Iris pigment epithelial cell (primary cell): ENCODE measurements at regions not wholly inside any gene's neighbourhood (a gene's known extent, or its start where the extent isn't known, plus 50 kb on each side); places are given as distances from the start of the nearest gene placed in this dataset.

Source experiments
- DNase-seq: peaks from one replicate; pipeline ENCODE4 v3.0.0-alpha.2; 2011; ENCODE audit warnings: low read depth

DNA sequence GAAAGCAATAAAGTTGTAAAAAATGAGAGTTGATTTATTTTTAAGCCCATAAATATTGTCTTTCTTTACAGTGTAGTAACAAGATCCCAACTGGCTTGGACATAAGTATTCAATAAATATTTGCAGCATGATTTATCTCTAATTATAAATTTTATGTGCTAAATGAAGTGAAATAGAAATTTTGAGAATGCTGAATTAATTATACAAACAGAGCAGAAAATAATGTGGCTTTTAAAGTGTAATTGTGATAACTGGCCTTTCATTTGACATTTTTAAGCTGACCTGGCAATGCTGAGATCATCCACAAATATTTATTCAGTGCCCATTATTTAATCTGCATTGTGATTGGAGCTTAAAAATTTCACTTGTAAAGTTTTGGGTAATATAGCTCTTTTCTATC lies 201.6 kb upstream of the NAV3 start:
- DNase-seq, result no peak

DNA sequence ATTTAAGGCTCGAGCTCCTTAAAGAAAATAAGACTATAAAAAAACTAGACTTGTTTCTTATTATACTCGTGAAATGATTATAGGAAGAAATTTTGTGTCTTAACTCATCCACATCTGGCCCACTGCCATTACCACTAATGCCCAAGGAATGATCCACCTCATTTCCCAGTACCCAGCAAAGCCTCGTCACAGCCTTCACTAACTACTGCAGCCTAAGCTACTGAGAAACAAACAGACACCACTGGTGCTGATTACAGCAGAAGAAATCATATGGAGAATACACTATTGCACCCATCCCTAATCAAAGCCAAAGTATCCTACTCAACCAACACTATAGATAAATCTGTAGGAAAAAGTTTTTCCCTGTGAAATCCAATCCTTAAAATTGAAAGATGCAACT lies 205.3 kb upstream of the NAV3 start:
- peak; percentile 84 for DNase-seq

DNA sequence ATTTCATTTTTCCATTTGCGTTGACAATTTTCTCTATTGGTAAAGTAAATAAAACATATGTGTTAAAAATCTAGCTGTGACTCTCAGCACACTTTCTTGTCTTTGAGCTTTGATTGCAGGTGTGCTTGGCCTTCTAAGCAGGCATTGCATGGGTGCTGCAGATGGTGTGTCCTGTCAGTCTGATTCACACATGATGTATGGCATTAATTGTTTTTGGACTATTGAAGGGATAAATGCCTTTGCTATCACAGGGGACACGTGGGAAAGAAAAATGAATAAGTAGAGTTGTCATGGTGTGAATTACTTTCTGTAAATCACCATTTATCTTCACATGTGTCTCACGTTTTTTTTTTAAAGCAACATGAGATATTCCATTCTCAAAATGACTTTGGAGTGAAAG lies 211.3 kb upstream of the NAV3 start:
- no peak for DNase-seq

GRCh38 chr12:77617818-77618217 lies 212.9 kb upstream of the NAV3 start:
- no peak for DNase-seq

DNA sequence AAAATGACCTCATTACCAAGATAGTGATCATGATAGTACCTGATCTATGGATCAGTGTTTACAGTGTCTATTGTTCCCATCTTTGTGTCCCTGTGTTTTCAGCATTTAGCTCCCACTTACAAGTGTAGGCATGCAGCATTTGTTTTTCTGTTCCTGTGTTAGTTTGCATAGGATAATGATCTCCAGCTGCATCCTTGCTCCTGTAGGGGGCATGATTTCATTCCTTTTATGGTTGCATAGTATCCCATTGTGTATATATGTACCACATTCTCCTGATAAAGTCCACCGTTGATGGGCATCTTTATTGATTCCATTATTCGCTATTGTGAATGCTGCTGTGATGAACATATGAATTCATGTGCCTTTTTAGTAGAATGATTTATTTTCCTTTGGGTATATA lies 215.4 kb upstream of the NAV3 start:
- DNase-seq, result peak; percentile 9

DNA sequence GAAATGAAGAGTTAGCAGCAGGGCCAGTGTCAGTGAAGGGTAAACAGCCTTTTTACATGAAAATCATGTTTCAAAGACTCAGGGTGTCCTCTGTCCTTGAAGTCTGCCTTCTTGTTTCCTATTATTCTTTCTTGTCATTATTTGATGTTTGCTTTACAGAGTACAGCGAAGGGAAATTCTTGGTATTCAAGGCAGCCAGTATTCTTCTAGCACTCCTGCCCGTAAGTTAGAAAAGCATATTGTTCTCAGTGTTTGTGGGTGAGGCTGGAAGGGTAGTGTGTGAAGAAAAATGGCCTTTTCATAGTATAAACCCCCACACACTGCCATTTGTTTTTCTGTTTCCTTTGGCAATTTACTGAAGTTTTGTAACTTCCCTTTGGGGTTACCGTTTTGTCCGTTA lies 217.3 kb upstream of the NAV3 start:
- DNase-seq, result no peak

GRCh38 chr12:77610446-77610845 lies 220.2 kb upstream of the NAV3 start:
- DNase-seq, result no peak

GRCh38 chr12:77609016-77609415 lies 221.7 kb upstream of the NAV3 start:
- DNase-seq, result no peak

DNA sequence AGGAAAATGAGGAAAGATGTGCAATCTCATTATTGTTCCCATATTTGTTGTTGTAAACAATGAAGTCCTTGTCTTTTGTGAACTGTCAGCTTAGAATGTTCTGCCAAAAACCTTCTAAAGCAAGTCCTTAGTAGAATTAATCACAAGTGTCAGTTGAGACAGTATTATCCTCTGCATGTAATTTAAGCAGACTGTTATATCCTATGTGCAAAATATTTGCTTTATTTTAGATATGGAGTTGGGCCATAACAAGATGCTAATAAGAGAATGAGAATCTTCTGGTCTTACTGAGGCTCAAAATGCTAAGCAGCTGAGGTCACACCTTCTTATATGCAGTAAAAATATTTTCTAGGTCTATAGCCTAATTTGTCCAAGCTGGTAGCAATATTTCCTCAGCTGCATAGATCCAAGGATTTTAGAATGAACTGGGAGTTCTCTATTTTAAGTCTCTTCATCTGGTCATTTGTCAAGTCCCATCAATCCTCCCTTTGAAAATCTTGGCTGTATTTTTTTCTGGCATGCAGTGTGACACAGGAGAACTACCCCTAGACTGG lies 222.3 kb upstream of the NAV3 start:
- DNase-seq, result no peak

GRCh38 chr12:77606348-77606747 lies 224.3 kb upstream of the NAV3 start:
- DNase-seq, result no peak

DNA sequence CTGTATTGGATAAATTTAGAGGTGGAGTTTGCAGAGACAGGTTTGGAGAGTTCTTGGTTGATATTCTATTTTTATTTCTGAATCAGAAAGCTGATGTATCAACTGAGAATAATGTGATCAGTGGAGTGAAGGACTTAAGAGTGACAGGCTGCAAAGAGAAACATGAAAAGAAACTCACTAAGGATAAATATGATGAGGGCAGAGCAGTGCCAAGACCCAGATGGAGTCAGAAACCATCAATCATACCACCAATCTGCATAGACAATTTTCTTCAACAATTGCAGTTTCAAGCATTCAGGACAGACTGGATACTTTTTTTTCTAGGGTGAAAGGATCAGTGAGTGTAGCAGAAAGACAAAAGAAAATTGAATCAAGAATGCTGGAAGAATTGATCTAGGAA lies 226.7 kb upstream of the NAV3 start:
- no peak for DNase-seq

DNA sequence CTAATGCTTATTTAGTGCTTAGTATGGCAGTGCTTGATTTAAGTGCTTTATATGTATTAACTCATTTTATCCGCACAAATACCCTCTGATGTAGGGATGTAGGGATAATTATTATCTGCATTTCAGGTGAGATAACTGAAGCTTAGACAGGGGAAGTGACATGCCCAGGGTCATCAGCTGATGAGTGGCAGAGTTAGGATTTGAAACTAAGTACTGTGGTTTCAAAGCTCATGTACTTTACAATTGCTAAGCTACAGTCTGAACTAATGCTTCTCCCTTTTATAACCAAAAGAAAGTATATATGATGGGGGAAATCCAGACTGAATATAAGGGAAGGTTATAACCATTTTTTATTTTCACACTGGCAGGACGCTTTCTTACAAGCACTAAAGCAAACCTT lies 229.6 kb upstream of the NAV3 start:
- no peak for DNase-seq

DNA sequence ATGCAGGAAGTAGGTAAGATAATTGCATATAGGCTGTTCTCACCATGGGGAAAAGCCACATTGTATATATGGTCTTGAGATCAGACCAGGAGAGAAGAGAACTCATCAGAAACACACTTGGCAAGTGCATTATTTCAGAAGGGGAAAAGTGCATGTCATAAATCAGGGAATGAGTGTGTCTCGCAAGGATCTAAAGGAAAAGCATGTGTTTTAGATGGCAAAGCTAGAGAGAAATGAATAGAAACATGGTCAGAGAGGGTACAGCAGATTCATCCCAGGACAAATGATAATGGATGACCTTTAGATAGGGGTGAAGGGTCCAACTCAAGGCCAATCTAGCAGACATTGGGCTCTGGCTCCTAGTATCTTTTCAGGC lies 230.2 kb upstream of the NAV3 start:
- DNase-seq, result no peak

GRCh38 chr12:77599782-77600467 lies 230.8 kb upstream of the NAV3 start:
- no peak for DNase-seq

- no peak for DNase-seq
These were observed 236.3 kb upstream of the NAV3 start for GRCh38 chr12:77594366-77594765.

DNA sequence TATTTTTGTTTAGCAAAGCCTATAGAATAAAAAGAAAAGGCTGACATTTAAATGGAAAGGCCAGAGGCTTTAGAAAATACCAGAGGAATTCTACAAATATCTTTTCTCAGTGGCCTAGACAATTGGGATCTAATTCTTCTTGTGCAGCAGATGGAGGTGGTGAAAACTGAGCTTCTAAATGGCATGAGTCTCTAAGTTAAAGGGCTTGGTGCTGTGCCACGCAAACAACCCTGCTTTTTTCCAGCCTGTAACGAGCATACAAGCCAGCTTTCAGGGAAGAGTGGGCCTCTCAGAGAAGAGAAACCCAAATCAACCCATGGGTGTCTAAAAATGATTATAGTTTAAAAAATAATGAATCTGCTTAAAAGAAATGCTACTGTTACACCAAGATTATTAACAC lies 237.9 kb upstream of the NAV3 start:
- no peak for DNase-seq

- DNase-seq, result no peak
These were observed 238.5 kb upstream of the NAV3 start for GRCh38 chr12:77591959-77592743.

DNA sequence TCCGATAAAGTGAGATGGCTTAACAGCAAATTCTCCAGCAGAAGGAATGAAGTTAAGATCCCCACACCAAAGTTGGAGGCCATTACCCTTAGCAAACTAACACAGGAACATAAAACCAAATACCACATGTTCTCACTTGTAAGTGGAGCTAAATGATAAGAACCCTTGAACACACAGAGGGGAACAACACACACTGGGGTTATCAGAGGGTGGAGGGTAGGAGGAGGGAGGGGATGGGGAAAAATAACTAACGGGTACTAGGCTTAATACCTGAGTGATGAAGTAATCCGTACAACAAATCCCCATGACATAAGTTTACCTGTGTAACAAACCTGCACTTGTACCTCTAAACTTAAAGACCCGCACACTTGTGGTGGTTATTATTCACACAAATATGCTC lies 240.4 kb upstream of the NAV3 start:
- DNase-seq, result no peak

GRCh38 chr12:77584860-77585259 lies 245.8 kb upstream of the NAV3 start:
- DNase-seq, result no peak

DNA sequence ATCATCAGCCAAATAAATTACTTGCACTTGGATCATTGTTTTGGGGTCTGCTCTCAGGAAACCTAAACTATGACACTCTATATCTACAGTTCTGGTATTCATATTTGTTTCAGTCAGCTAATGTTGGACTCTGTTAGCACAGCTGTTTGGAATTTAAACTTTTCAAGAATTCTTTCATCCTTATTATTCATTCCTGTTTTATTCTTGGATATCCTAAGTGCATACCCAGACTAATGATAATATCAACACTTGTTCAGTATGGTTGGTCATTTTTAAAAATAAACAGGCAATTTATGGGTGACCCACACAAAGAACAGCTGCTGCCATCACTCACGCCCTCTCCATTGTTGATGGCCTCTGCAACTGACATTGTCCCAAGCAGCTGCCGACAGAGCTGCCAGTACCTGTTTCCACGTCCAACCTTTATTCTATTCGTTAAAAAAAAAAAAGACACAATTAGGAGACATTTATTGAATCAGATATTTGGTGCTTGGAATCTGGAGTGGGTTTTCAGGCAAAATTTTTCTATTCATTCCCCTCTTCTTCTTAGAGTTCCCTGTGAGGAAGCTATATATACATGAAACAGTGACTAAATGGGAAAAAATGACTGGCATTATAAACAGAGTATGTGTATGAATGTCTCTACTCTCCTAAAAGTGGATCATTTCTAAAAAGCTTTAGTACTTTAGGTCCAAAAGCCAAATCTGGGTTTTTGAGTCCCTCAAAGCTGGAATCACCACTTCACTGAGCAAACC lies 252.1 kb upstream of the NAV3 start:
- DNase-seq, result no peak

- no peak for DNase-seq
These were observed 252.9 kb upstream of the NAV3 start for GRCh38 chr12:77577791-77578190.

GRCh38 chr12:77575376-77575919 lies 255.2 kb upstream of the NAV3 start:
- no peak for DNase-seq

GRCh38 chr12:77572371-77572770 lies 258.3 kb upstream of the NAV3 start:
- DNase-seq, result no peak
